ENCODE measurements at regions not wholly inside any gene's neighbourhood (a gene's known extent, or its start where the extent isn't known, plus 50 kb on each side); places are given as distances from the start of the nearest gene placed in this dataset.

- H4K20me1 ChIP-seq (replicated peaks; ENCODE audit: insufficient read depth): no peaks in the 10 kb centered on the region
- no peak overlapping the region for H3K27ac ChIP-seq (ENCODE audit: low read depth)
- DNase-seq (ENCODE audit: low spot score) (peak; percentile 18), ATAC-seq (no peak; the same call in 2 of the 3 replicates)
- no peak for TF ChIP-seq ZNF462 (CRISPR knock-in tag; IDR thresholded peaks at IDR 0.05)
- no peak for TF ChIP-seq CREB1 (CRISPR knock-in tag; IDR thresholded peaks at IDR 0.05; ENCODE audit: low read depth)
- no peak for TF ChIP-seq ZNF114 (CRISPR knock-in tag; IDR thresholded peaks at IDR 0.05)
- TF ChIP-seq NANOG (IDR thresholded peaks at IDR 0.05; ENCODE audit: borderline replicate concordance): no peak
- TF ChIP-seq CTCF (conservative IDR thresholded peaks at IDR 0.05; ENCODE audit: low read depth in 2 of 2): no peak
- H3K27me3 ChIP-seq (ENCODE audit: insufficient read depth): no peaks in the 10 kb centered on the region
- peaks cover 13% of the 10 kb centered on the region for H3K4me1 ChIP-seq (ENCODE audit: insufficient read depth)
- Mint-ChIP-seq H3K4me1 (peaks cover 25% of the 10 kb centered on the region), H3K4me3 (no peak overlapping the region), H3K27me3 (ENCODE audit: insufficient read depth, low read depth, poor library complexity) (no peaks in the 10 kb centered on the region), H3K9me3 (no peaks in the 10 kb centered on the region), H3K36me3 (ENCODE audit: low read depth) (no peaks in the 10 kb centered on the region), H3K27ac (no peak overlapping the region)
- H3K4me3 ChIP-seq: no peak overlapping the region
- no peaks in the 10 kb centered on the region for H3K36me3 ChIP-seq (ENCODE audit: insufficient read depth)
- no peaks in the 10 kb centered on the region for H3F3A ChIP-seq (replicated peaks; ENCODE audit: low read depth)
- no peak overlapping the region for H2AFZ ChIP-seq
- H3K9me2 ChIP-seq (ENCODE audit: insufficient read depth): no peaks in the 10 kb centered on the region
- no peaks in the 10 kb centered on the region for H3K79me2 ChIP-seq (replicated peaks; ENCODE audit: insufficient read depth)
- no peak overlapping the region for H3K4me2 ChIP-seq
Measured at GRCh38 chr10:106078895-106079576, 1085.5 kb downstream of the SORCS1 start.

All from GM23338 (cell line).